22Rv1 (cell line): ENCODE measurements at regions not wholly inside any gene's neighbourhood (a gene's known extent, or its start where the extent isn't known, plus 50 kb on each side); places are given as distances from the start of the nearest gene placed in this dataset.

Experiments
- H3K27ac ChIP-seq: fragments of 450-650 bp; 2 replicates; pipeline ENCODE4 v1.5.1; 2017
- CTCF ChIP-seq: fragments of 450-650 bp; IDR thresholded peaks from 2 replicates; pipeline ENCODE4 v1.5.1; 2017; ENCODE audit warnings: mild to moderate bottlenecking
- ZFX ChIP-seq: fragments of 450-650 bp; IDR thresholded peaks from 2 replicates; pipeline ENCODE4 v1.6.1; 2017; ENCODE audit warnings: antibody characterized with exemption, borderline replicate concordance

- TF ChIP-seq CTCF = no peak
- TF ChIP-seq ZFX = no peak
- no peak overlapping the region for H3K27ac ChIP-seq
These were observed 216.0 kb downstream of the PMP22 start for GRCh38 chr17:15048933-15049794.

- no peak for TF ChIP-seq CTCF
- no peak for TF ChIP-seq ZFX
- H3K27ac ChIP-seq = no peak overlapping the region
These were observed 216.7 kb downstream of the PMP22 start for GRCh38 chr17:15048381-15048780.

GRCh38 chr17:15042311-15042710 is 222.8 kb downstream of the PMP22 start:
- no peak for TF ChIP-seq ZFX
- no peak for TF ChIP-seq CTCF
- no peak overlapping the region for H3K27ac ChIP-seq

- H3K27ac ChIP-seq = no peak overlapping the region
- TF ChIP-seq CTCF (no peak), ZFX (no peak)
These were observed 225.8 kb downstream of the PMP22 start for GRCh38 chr17:15039366-15039765.

- no peak for TF ChIP-seq ZFX
- TF ChIP-seq CTCF = no peak
- no peak overlapping the region for H3K27ac ChIP-seq
These were observed 226.5 kb downstream of the PMP22 start for GRCh38 chr17:15038656-15039055.

- H3K27ac ChIP-seq = no peak overlapping the region
These were observed 228.9 kb downstream of the PMP22 start for GRCh38 chr17:15036238-15036637.

More at GRCh38 chr17:15036238-15036637, 228.9 kb downstream of the PMP22 start:
- TF ChIP-seq ZFX (no peak), CTCF (no peak)
